ENCODE measurements at regions not wholly inside any gene's neighbourhood (a gene's known extent, or its start where the extent isn't known, plus 50 kb on each side); places are given as distances from the start of the nearest gene placed in this dataset.

DNA sequence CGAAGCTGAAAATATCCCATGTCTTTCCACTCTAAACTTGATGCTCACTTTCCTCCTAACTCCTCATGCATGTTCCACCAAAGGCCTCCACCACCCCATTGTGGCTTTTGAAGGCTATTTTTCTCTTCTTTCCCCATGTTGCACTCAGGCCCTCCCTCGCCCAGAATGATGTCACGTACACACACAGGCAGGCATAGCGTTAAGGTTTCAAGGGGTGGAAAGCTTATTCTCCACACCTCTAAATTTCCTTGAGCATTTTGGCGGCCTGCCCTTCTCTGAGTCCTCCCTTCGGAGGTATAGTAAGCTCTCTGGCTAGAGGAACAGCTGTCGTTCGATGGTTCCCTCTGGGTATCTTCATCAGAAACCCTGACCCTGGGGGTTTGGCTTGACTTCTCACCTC, 673.5 kb downstream of the ACTL7B start:
- TF ChIP-seq, protein P1, sequence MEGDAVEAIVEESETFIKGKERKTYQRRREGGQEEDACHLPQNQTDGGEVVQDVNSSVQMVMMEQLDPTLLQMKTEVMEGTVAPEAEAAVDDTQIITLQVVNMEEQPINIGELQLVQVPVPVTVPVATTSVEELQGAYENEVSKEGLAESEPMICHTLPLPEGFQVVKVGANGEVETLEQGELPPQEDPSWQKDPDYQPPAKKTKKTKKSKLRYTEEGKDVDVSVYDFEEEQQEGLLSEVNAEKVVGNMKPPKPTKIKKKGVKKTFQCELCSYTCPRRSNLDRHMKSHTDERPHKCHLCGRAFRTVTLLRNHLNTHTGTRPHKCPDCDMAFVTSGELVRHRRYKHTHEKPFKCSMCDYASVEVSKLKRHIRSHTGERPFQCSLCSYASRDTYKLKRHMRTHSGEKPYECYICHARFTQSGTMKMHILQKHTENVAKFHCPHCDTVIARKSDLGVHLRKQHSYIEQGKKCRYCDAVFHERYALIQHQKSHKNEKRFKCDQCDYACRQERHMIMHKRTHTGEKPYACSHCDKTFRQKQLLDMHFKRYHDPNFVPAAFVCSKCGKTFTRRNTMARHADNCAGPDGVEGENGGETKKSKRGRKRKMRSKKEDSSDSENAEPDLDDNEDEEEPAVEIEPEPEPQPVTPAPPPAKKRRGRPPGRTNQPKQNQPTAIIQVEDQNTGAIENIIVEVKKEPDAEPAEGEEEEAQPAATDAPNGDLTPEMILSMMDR (conservative IDR thresholded peaks at IDR 0.05; ENCODE audit: low read depth, low read length) = no peak
- TF ChIP-seq POLR2A (IDR thresholded peaks at IDR 0.05; ENCODE audit: low read depth, low read length) = no peak
- no peak for TF ChIP-seq NFE2L2 (IDR thresholded peaks at IDR 0.05; ENCODE audit: low read depth, low read length)
- no peak for TF ChIP-seq SMC3 (IDR thresholded peaks at IDR 0.05; ENCODE audit: low read depth, low read length)
- TF ChIP-seq MAZ (IDR thresholded peaks at IDR 0.05; ENCODE audit: borderline replicate concordance, low read depth, low read length) = no peak
- TF ChIP-seq, protein P2, sequence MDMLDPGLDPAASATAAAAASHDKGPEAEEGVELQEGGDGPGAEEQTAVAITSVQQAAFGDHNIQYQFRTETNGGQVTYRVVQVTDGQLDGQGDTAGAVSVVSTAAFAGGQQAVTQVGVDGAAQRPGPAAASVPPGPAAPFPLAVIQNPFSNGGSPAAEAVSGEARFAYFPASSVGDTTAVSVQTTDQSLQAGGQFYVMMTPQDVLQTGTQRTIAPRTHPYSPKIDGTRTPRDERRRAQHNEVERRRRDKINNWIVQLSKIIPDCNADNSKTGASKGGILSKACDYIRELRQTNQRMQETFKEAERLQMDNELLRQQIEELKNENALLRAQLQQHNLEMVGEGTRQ (IDR thresholded peaks at IDR 0.05; ENCODE audit: low read depth, low read length) = no peak
- no peak for TF ChIP-seq RFX5 (IDR thresholded peaks at IDR 0.05; ENCODE audit: low read depth, low read length)
- no peak for TF ChIP-seq BHLHE40 (IDR thresholded peaks at IDR 0.05; ENCODE audit: low read depth, low read length)
- no peak for TF ChIP-seq CHD1 (IDR thresholded peaks at IDR 0.05; ENCODE audit: low read depth, low read length)
- TF ChIP-seq, protein P3, sequence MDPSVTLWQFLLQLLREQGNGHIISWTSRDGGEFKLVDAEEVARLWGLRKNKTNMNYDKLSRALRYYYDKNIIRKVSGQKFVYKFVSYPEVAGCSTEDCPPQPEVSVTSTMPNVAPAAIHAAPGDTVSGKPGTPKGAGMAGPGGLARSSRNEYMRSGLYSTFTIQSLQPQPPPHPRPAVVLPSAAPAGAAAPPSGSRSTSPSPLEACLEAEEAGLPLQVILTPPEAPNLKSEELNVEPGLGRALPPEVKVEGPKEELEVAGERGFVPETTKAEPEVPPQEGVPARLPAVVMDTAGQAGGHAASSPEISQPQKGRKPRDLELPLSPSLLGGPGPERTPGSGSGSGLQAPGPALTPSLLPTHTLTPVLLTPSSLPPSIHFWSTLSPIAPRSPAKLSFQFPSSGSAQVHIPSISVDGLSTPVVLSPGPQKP (IDR thresholded peaks at IDR 0.05; ENCODE audit: borderline replicate concordance, low read depth, low read length) = no peak
- no peak for TF ChIP-seq FOS (IDR thresholded peaks at IDR 0.05; ENCODE audit: low read depth, low read length)
- TF ChIP-seq RAD21 (IDR thresholded peaks at IDR 0.05; ENCODE audit: low read length) = no peak
- TF ChIP-seq MXI1 (IDR thresholded peaks at IDR 0.05; ENCODE audit: borderline replicate concordance, low read depth, low read length) = no peak
- no peak for TF ChIP-seq MAFK (IDR thresholded peaks at IDR 0.05; ENCODE audit: low read depth, low read length)
